GM12878 (cell line): ENCODE measurements at regions not wholly inside any gene's neighbourhood (a gene's known extent, or its start where the extent isn't known, plus 50 kb on each side); places are given as distances from the start of the nearest gene placed in this dataset.

Experiments used
- ATAC-seq: fragments of 200-7000 bp; cut with Tn5 transposase; 3 replicates; pipeline ENCODE4 v1.9.1; 2020; ENCODE audit warnings: mild to moderate bottlenecking, moderate library complexity
- BruUV-seq: library from RNA; stranded (reverse); fragments of 400-500 nt; replicated peaks from 2 replicates; lab custom pipeline; 2021; lab: Mats Ljungman, UMichigan
- CTCF ChIA-PET: fragments of 300-600 bp; sonication (Branson Sonifier 250); formaldehyde crosslinking; extraction: SDS; loops from one replicate; lab custom pipeline; 2021; ENCODE audit warnings: inconsistent platforms; lab: Yijun Ruan, JAX
- POLR2A ChIA-PET: fragments of 350-600 bp; formaldehyde crosslinking; extraction: SDS; loops from one replicate; lab custom pipeline; 2021; ENCODE audit warnings: inconsistent platforms; lab: Charles Lee
- RAD21 ChIA-PET: fragments of 300-600 bp; sonication (Branson Sonifier 250); formaldehyde crosslinking; loops from one replicate; lab custom pipeline; 2023; ENCODE audit warnings: antibody characterized with exemption; ENCODE audit not compliant: unreplicated experiment; lab: Charles Lee
- SMC1A ChIA-PET: fragments of 300-600 bp; sonication (Branson Sonifier 250); formaldehyde crosslinking; loops from one replicate; lab custom pipeline; 2023; ENCODE audit not compliant: unreplicated experiment, uncharacterized antibody; lab: Charles Lee
- DNase-seq: peaks from one replicate; pipeline ENCODE4 v3.0.0-alpha.2; 2011; ENCODE audit warnings: low read depth, low spot score
- FAIRE-seq: peaks from 3 replicates; lab custom pipeline; 2011; peaks lifted over from hg19 to GRCh38; lab: Jason Lieb, UNC
- H2AFZ ChIP-seq: 2 replicates; pipeline ENCODE4 v1.6.0; 2011; ENCODE audit warnings: low read depth, low read length, control low read depth; ENCODE audit not compliant: control insufficient read depth
- H3K27ac ChIP-seq: 2 replicates; pipeline ENCODE4 v1.5.1; 2011; ENCODE audit warnings: control low read depth; ENCODE audit not compliant: control insufficient read depth, insufficient read depth
- H3K27me3 ChIP-seq, 2 experiments: replicated peaks in 1 of 2; 2 replicates each; pipeline versions ENCODE4 v1.6.0 to v1.6.1; 2011; ENCODE audit warnings: low read length in 1 of 2; ENCODE audit not compliant: control insufficient read depth in 2 of 2, insufficient read depth in 2 of 2
- H3K36me3 ChIP-seq, 2 experiments: 2 replicates each; pipeline ENCODE4 v1.5.1; 2011; ENCODE audit warnings: low read length in 1 of 2; ENCODE audit not compliant: control insufficient read depth in 2 of 2, insufficient read depth in 2 of 2
- H3K4me1 ChIP-seq: 2 replicates; pipeline ENCODE4 v1.6.1; 2011; ENCODE audit warnings: mild to moderate bottlenecking, low read length, moderate library complexity, mixed read lengths; ENCODE audit not compliant: control insufficient read depth, insufficient read depth
- H3K4me2 ChIP-seq: 2 replicates; pipeline ENCODE4 v1.6.0; 2011; ENCODE audit warnings: control low read depth; ENCODE audit not compliant: control insufficient read depth, insufficient read depth
- H3K4me3 ChIP-seq: fragments of 200-600 bp; sonication (generic); 2 replicates; pipeline ENCODE4 v1.5.1; 2016
- H3K79me2 ChIP-seq: 2 replicates; pipeline ENCODE4 v1.6.0; 2011; ENCODE audit warnings: low read length; ENCODE audit not compliant: control insufficient read depth, insufficient read depth
- H3K9ac ChIP-seq: 2 replicates; pipeline ENCODE4 v1.8.0; 2011; ENCODE audit warnings: low read length, control low read depth, mixed read lengths; ENCODE audit not compliant: control insufficient read depth, insufficient read depth
- H3K9me3 ChIP-seq: replicated peaks from 3 replicates; pipeline ENCODE4 v1.5.1; 2011; ENCODE audit warnings: mild to moderate bottlenecking, low read length; ENCODE audit not compliant: control insufficient read depth, insufficient read depth
- H4K20me1 ChIP-seq: 2 replicates; pipeline ENCODE4 v1.6.0; 2011; ENCODE audit not compliant: control insufficient read depth, insufficient read depth
- ASH2L ChIP-seq: fragments of 300-600, 200-600 bp; sonication (generic); IDR thresholded peaks from 2 replicates; pipeline ENCODE4 v1.6.1; 2017; ENCODE audit warnings: low read depth, mild to moderate bottlenecking, borderline replicate concordance
- DPF2 ChIP-seq: fragments of 450-650 bp; IDR thresholded peaks from 2 replicates; pipeline ENCODE4 v1.6.1; 2017; ENCODE audit warnings: mild to moderate bottlenecking
- MLLT1 ChIP-seq: fragments of 450-650 bp; IDR thresholded peaks from 2 replicates; pipeline ENCODE4 v1.6.1; 2016; ENCODE audit warnings: mild to moderate bottlenecking
- NFYA ChIP-seq: IDR thresholded peaks from 2 replicates; pipeline ENCODE4 v1.6.1; 2011; ENCODE audit warnings: low read depth, mild to moderate bottlenecking, low read length, improper control_type of control experiment, borderline replicate concordance
- NKRF ChIP-seq: fragments of 450-650 bp; conservative IDR thresholded peaks from 2 replicates; pipeline ENCODE4 v1.6.1; 2017; ENCODE audit warnings: mild to moderate bottlenecking, moderate library complexity
- PML ChIP-seq: IDR thresholded peaks from 2 replicates; pipeline ENCODE4 v1.6.1; 2012; ENCODE audit warnings: low read length, inconsistent platforms
- POU2F2 ChIP-seq: IDR thresholded peaks from 3 replicates; pipeline ENCODE4 v1.6.1; 2011; ENCODE audit warnings: low read depth, mild to moderate bottlenecking, low read length, borderline replicate concordance
- RAD51 ChIP-seq: fragments of 450-650 bp; IDR thresholded peaks from 2 replicates; pipeline ENCODE4 v1.6.1; 2016; ENCODE audit warnings: moderate library complexity, mild to moderate bottlenecking, inconsistent platforms
- WGBS: methylation state at CpG from one replicate; pipeline ENCODE4 v1.1.6; 2016; ENCODE audit warnings: low lambda C conversion rate; ENCODE audit not compliant: insufficient replicate concordance, insufficient coverage; ENCODE audit errors: missing lambda C conversion rate; 5-methylcytosine and 5-hydroxymethylcytosine counted together
- in situ Hi-C: fragments of 300-500 bp; cut with MboI; formaldehyde crosslinking; loops from 9 replicates; pipeline ENCODE4 v1.14.3; 2018; ENCODE audit warnings: mixed read lengths
- intact Hi-C: fragments of 100-400 bp; cut with micrococcal nuclease; formaldehyde crosslinking; loops from one replicate; pipeline ENCODE4 v1.14.2; 2022; ENCODE audit not compliant: unreplicated experiment

GRCh38 chr1:240018617-240019016 is 73.1 kb upstream of the FMN2 start:
- no peak overlapping the region for H3K4me2 ChIP-seq
- TF ChIP-seq NKRF = no peak
- no peak for TF ChIP-seq NFYA
- no peak for TF ChIP-seq POU2F2
- TF ChIP-seq RAD51 = no peak
- no peak for TF ChIP-seq ASH2L
- TF ChIP-seq, all 136 proteins: peak for 0
- ChIA-PET CTCF (interaction anchor here (0.7 kb wide), 1 partner anchor 7 kb away, joined by 3 read pairs; no protein-coding TSS in a partner anchor), POLR2A (no interaction called here), RAD21 (no interaction called here), SMC1A (no interaction called here)
- no TSS peak for BruUV-seq
- no peak overlapping the region for H2AFZ ChIP-seq
- no peaks in the 10 kb centered on the region for H3K4me1 ChIP-seq
- no peaks in the 10 kb centered on the region for H3K9me3 ChIP-seq
- no peak for FAIRE-seq
- no peaks in the 10 kb centered on the region for H3K36me3 ChIP-seq
- H3K4me3 ChIP-seq = no peak overlapping the region
- 0% methylated on average over 1 of the region's 1 CpG for whole genome bisulfite sequencing
- intact Hi-C loops (no loop called here), in situ Hi-C loops (no loop called here)
- no peaks in the 10 kb centered on the region for H3K79me2 ChIP-seq
- ATAC-seq = no peak
- no peak for DNase-seq
- H3K27me3 ChIP-seq = no peaks in the 10 kb centered on the region
- H4K20me1 ChIP-seq = no peaks in the 10 kb centered on the region
- no peak overlapping the region for H3K9ac ChIP-seq
- H3K27ac ChIP-seq = no peak overlapping the region

GRCh38 chr1:240019524-240019923 is 72.2 kb upstream of the FMN2 start:
- RAD21 ChIA-PET = no interaction called here
- POLR2A ChIA-PET = no interaction called here
- Histone ChIP-seq H3K4me1 (no peaks in the 10 kb centered on the region), H3K9me3 (no peaks in the 10 kb centered on the region), H3K4me3 (no peak overlapping the region), H4K20me1 (no peaks in the 10 kb centered on the region), H3K9ac (no peak overlapping the region), H3K27me3 (no peaks in the 10 kb centered on the region), H3K79me2 (no peaks in the 10 kb centered on the region), H3K4me2 (no peak overlapping the region), H3K36me3 (no peaks in the 10 kb centered on the region), H2AFZ (no peak overlapping the region), H3K27ac (no peak overlapping the region)
- CTCF ChIA-PET = no interaction called here
- SMC1A ChIA-PET = no interaction called here
- FAIRE-seq (no peak), ATAC-seq (no peak), DNase-seq (no peak)
- BruUV-seq = no TSS peak
- intact Hi-C loops = no loop called here
- no peak for TF ChIP-seq MLLT1
- no peak for TF ChIP-seq DPF2
- no peak for TF ChIP-seq PML
- in situ Hi-C loops = no loop called here
